ENCODE measurements at regions not wholly inside any gene's neighbourhood (a gene's known extent, or its start where the extent isn't known, plus 50 kb on each side); places are given as distances from the start of the nearest gene placed in this dataset.

GRCh38 chr1:95728841-95729240 is 494.8 kb downstream of the RWDD3 start:
- peak in 1 of 2 experiments; percentile 96 for DNase-seq (ENCODE audit: low spot score in 2 of 2)
- H3K36me3 ChIP-seq (replicated peaks), result no peaks in the 10 kb centered on the region
- no peaks in the 10 kb centered on the region for H3K27me3 ChIP-seq (ENCODE audit: low read depth)
- H3K4me3 ChIP-seq, result no peak overlapping the region
- H3K4me1 ChIP-seq, result peaks cover 23% of the 10 kb centered on the region
- H3K9me3 ChIP-seq, result no peaks in the 10 kb centered on the region
- in situ Hi-C loops (cut with MboI; ENCODE audit: low sequenced_read_pairs), result no loop called here

GRCh38 chr1:95730986-95731385 is 497.0 kb downstream of the RWDD3 start:
- Histone ChIP-seq H3K4me1 (peaks cover 22% of the 10 kb centered on the region), H3K9me3 (no peaks in the 10 kb centered on the region), H3K36me3 (replicated peaks) (no peaks in the 10 kb centered on the region), H3K27me3 (ENCODE audit: low read depth) (no peaks in the 10 kb centered on the region), H3K4me3 (no peak overlapping the region)
- DNase-seq (ENCODE audit: low spot score in 2 of 2), result no peak
- in situ Hi-C loops (cut with MboI; ENCODE audit: low sequenced_read_pairs), result no loop called here

- H3K4me3 ChIP-seq, result no peak overlapping the region
- peaks cover 22% of the 10 kb centered on the region for H3K4me1 ChIP-seq
- H3K9me3 ChIP-seq, result no peaks in the 10 kb centered on the region
- H3K27me3 ChIP-seq (ENCODE audit: low read depth), result no peaks in the 10 kb centered on the region
- DNase-seq (ENCODE audit: low spot score in 2 of 2), result no peak
- in situ Hi-C loops (cut with MboI; ENCODE audit: low sequenced_read_pairs), result no loop called here
- H3K36me3 ChIP-seq (replicated peaks), result no peaks in the 10 kb centered on the region
These were observed 497.5 kb downstream of the RWDD3 start for GRCh38 chr1:95731466-95731865.

GRCh38 chr1:95733031-95733430 is 499.0 kb downstream of the RWDD3 start:
- in situ Hi-C loops (cut with MboI; ENCODE audit: low sequenced_read_pairs), result no loop called here
- Histone ChIP-seq H3K36me3 (replicated peaks) (no peaks in the 10 kb centered on the region), H3K27me3 (ENCODE audit: low read depth) (no peaks in the 10 kb centered on the region), H3K9me3 (0 out of 2 replicates have a peak, but pooled peaks cover 4% of the 10 kb centered on the region), H3K4me3 (no peak overlapping the region), H3K4me1 (peaks cover 20% of the 10 kb centered on the region)
- DNase-seq (ENCODE audit: low spot score in 2 of 2), result no peak

- in situ Hi-C loops (cut with MboI; ENCODE audit: low sequenced_read_pairs), result no loop called here
- 0 out of 2 replicates have a peak, but pooled peaks cover 4% of the 10 kb centered on the region for H3K9me3 ChIP-seq
- H3K27me3 ChIP-seq (ENCODE audit: low read depth), result no peaks in the 10 kb centered on the region
- DNase-seq (ENCODE audit: low spot score in 2 of 2), result no peak
- no peaks in the 10 kb centered on the region for H3K36me3 ChIP-seq (replicated peaks)
- H3K4me1 ChIP-seq, result peaks cover 14% of the 10 kb centered on the region
- no peak overlapping the region for H3K4me3 ChIP-seq
These were observed 499.7 kb downstream of the RWDD3 start for GRCh38 chr1:95733671-95734070.

GRCh38 chr1:95734560-95734959 is 500.6 kb downstream of the RWDD3 start:
- Histone ChIP-seq H3K4me3 (no peak overlapping the region), H3K36me3 (replicated peaks) (no peaks in the 10 kb centered on the region), H3K9me3 (0 out of 2 replicates have a peak, but pooled peaks cover 4% of the 10 kb centered on the region), H3K4me1 (peaks cover 9% of the 10 kb centered on the region), H3K27me3 (ENCODE audit: low read depth) (no peaks in the 10 kb centered on the region)
- in situ Hi-C loops (cut with MboI; ENCODE audit: low sequenced_read_pairs), result no loop called here
- DNase-seq (ENCODE audit: low spot score in 2 of 2), result no peak

GRCh38 chr1:95742591-95743089 is 508.6 kb downstream of the RWDD3 start:
- Histone ChIP-seq H3K4me1 (peaks cover 36% of the 10 kb centered on the region), H3K9me3 (0 out of 2 replicates have a peak, but pooled peaks cover 3% of the 10 kb centered on the region), H3K4me3 (no peak overlapping the region), H3K36me3 (replicated peaks) (no peaks in the 10 kb centered on the region), H3K27me3 (ENCODE audit: low read depth) (no peaks in the 10 kb centered on the region)
- DNase-seq (ENCODE audit: low spot score in 2 of 2), result peak; percentile 51 to 74
- in situ Hi-C loops (cut with MboI; ENCODE audit: low sequenced_read_pairs), result no loop called here

- Histone ChIP-seq H3K4me3 (no peak overlapping the region), H3K4me1 (peaks cover 43% of the 10 kb centered on the region), H3K9me3 (no peaks in the 10 kb centered on the region; the same call in 1 of the 2 replicates), H3K36me3 (replicated peaks) (no peaks in the 10 kb centered on the region), H3K27me3 (ENCODE audit: low read depth) (no peaks in the 10 kb centered on the region)
- DNase-seq (ENCODE audit: low spot score in 2 of 2), result peak in 1 of 2 experiments; percentile 94
- in situ Hi-C loops (cut with MboI; ENCODE audit: low sequenced_read_pairs), result no loop called here
These were observed 510.7 kb downstream of the RWDD3 start for GRCh38 chr1:95744731-95745130.

GRCh38 chr1:95752515-95753381 is 518.7 kb downstream of the RWDD3 start:
- peaks cover 5% of the 10 kb centered on the region for H3K9me3 ChIP-seq
- in situ Hi-C loops (cut with MboI; ENCODE audit: low sequenced_read_pairs), result no loop called here
- no peaks in the 10 kb centered on the region for H3K27me3 ChIP-seq (ENCODE audit: low read depth)
- no peak for DNase-seq (ENCODE audit: low spot score in 2 of 2)
- no peaks in the 10 kb centered on the region for H3K36me3 ChIP-seq (replicated peaks)
- no peak overlapping the region for H3K4me3 ChIP-seq
- H3K4me1 ChIP-seq, result peaks cover 12% of the 10 kb centered on the region

GRCh38 chr1:95753382-95754016 is 519.5 kb downstream of the RWDD3 start:
- H3K36me3 ChIP-seq (replicated peaks), result no peaks in the 10 kb centered on the region
- no peak overlapping the region for H3K4me3 ChIP-seq
- peaks cover 5% of the 10 kb centered on the region for H3K9me3 ChIP-seq
- no peaks in the 10 kb centered on the region for H3K27me3 ChIP-seq (ENCODE audit: low read depth)
- no peak for DNase-seq (ENCODE audit: low spot score in 2 of 2)
- in situ Hi-C loops (cut with MboI; ENCODE audit: low sequenced_read_pairs), result no loop called here
- H3K4me1 ChIP-seq, result peaks cover 12% of the 10 kb centered on the region

- no peaks in the 10 kb centered on the region for H3K27me3 ChIP-seq (ENCODE audit: low read depth)
- no peak overlapping the region for H3K4me3 ChIP-seq
- DNase-seq (ENCODE audit: low spot score in 2 of 2), result no peak
- peaks cover 8% of the 10 kb centered on the region for H3K4me1 ChIP-seq
- H3K9me3 ChIP-seq, result peaks cover 5% of the 10 kb centered on the region
- no peaks in the 10 kb centered on the region for H3K36me3 ChIP-seq (replicated peaks)
- in situ Hi-C loops (cut with MboI; ENCODE audit: low sequenced_read_pairs), result no loop called here
These were observed 520.4 kb downstream of the RWDD3 start for GRCh38 chr1:95754412-95754811.

GRCh38 chr1:95766036-95766435 is 532.0 kb downstream of the RWDD3 start:
- Histone ChIP-seq H3K27me3 (ENCODE audit: low read depth) (no peaks in the 10 kb centered on the region), H3K4me3 (no peak overlapping the region), H3K36me3 (replicated peaks) (no peaks in the 10 kb centered on the region), H3K9me3 (no peaks in the 10 kb centered on the region), H3K4me1 (no peaks in the 10 kb centered on the region)
- in situ Hi-C loops (cut with MboI; ENCODE audit: low sequenced_read_pairs), result no loop called here
- DNase-seq (ENCODE audit: low spot score in 2 of 2), result no peak

GRCh38 chr1:95770581-95770980 is 536.6 kb downstream of the RWDD3 start:
- in situ Hi-C loops (cut with MboI; ENCODE audit: low sequenced_read_pairs), result no loop called here

GRCh38 chr1:95778217-95778616 is 544.2 kb downstream of the RWDD3 start:
- in situ Hi-C loops (cut with MboI; ENCODE audit: low sequenced_read_pairs), result no loop called here
- no peaks in the 10 kb centered on the region for H3K36me3 ChIP-seq (replicated peaks)
- H3K4me1 ChIP-seq, result no peaks in the 10 kb centered on the region
- no peak overlapping the region for H3K4me3 ChIP-seq
- H3K9me3 ChIP-seq, result no peaks in the 10 kb centered on the region
- no peaks in the 10 kb centered on the region for H3K27me3 ChIP-seq (ENCODE audit: low read depth)
- DNase-seq (ENCODE audit: low spot score in 2 of 2), result no peak

More at GRCh38 chr1:95770581-95770980, 536.6 kb downstream of the RWDD3 start:
- Histone ChIP-seq H3K36me3 (replicated peaks) (no peaks in the 10 kb centered on the region), H3K27me3 (ENCODE audit: low read depth) (no peaks in the 10 kb centered on the region), H3K4me3 (no peak overlapping the region), H3K9me3 (no peaks in the 10 kb centered on the region), H3K4me1 (peaks cover 5% of the 10 kb centered on the region; the same call in 1 of the 2 replicates)
- no peak for DNase-seq (ENCODE audit: low spot score in 2 of 2)

All from HAP-1 (cell line).